BLaER1 treated with 17β-estradiol and CSF1 and Interleukin-3, amounts not matched to agents 10 nM and 100 nM (cell line): ENCODE measurements at regions not wholly inside any gene's neighbourhood (a gene's known extent, or its start where the extent isn't known, plus 50 kb on each side); places are given as distances from the start of the nearest gene placed in this dataset.

Source experiments
- H3K27ac ChIP-seq, 11 experiments: shearing (Covaris generic); formaldehyde crosslinking; 2 replicates each; pipeline ENCODE4 v1.8.1; 2022
- H3K27me3 ChIP-seq, 11 experiments: shearing (Covaris generic); formaldehyde crosslinking; 2 replicates each; pipeline ENCODE4 v1.8.1; 2022
- H3K36me3 ChIP-seq, 11 experiments: shearing (Covaris generic); formaldehyde crosslinking; 2 replicates each; pipeline ENCODE4 v1.8.1; 2022
- H3K4me1 ChIP-seq, 10 experiments: shearing (Covaris generic); formaldehyde crosslinking; 2 replicates each; pipeline ENCODE4 v1.8.1; 2022
- H3K4me2 ChIP-seq, 11 experiments: shearing (Covaris generic); formaldehyde crosslinking; 2 replicates each; pipeline ENCODE4 v1.8.1; 2022
- H3K4me3 ChIP-seq, 10 experiments: shearing (Covaris generic); formaldehyde crosslinking; 2 replicates each; pipeline ENCODE4 v1.8.1; 2022
- H3K9ac ChIP-seq, 11 experiments: shearing (Covaris generic); formaldehyde crosslinking; 2 replicates each; pipeline ENCODE4 v1.8.1; 2022
- H3K9me3 ChIP-seq, 11 experiments: shearing (Covaris generic); formaldehyde crosslinking; replicated peaks in 1 of 11; 2 replicates each; pipeline ENCODE4 v1.8.1; 2022
- H4K20me1 ChIP-seq, 11 experiments: shearing (Covaris generic); formaldehyde crosslinking; 2 replicates each; pipeline ENCODE4 v1.8.1; 2022
- Cebpa-rat ChIP-seq, 11 experiments: shearing (Covaris generic); IDR thresholded peaks; 2 replicates each; pipeline ENCODE4 v1.8.1; 2022

GRCh38 chr18:56298935-56299334 is 339.5 kb downstream of the TXNL1 start:
- H3K27ac ChIP-seq, result no peak overlapping the region
- H4K20me1 ChIP-seq, result no peaks in the 10 kb centered on the region
- no peak overlapping the region for H3K9ac ChIP-seq
- peaks cover 14 to 32% (median 20%) of the 10 kb centered on the region in 10 experiments for H3K4me1 ChIP-seq
- H3K27me3 ChIP-seq, result no peaks in the 10 kb centered on the region
- no peak for TF ChIP-seq Cebpa-rat (IDR thresholded peaks at IDR 0.05)
- H3K36me3 ChIP-seq, result no peaks in the 10 kb centered on the region
- H3K4me3 ChIP-seq, result no peak overlapping the region
- H3K4me2 ChIP-seq, result peak overlapping the region in 2 of 11 experiments; percentile 14 to 42; a peak in 3 of 22 replicates
- peaks cover 0 to 10% (median 4%) of the 10 kb centered on the region in 11 experiments; a peak in 8 of 22 replicates for H3K9me3 ChIP-seq

- H3K27ac ChIP-seq, result no peak overlapping the region
- no peaks in the 10 kb centered on the region for H3K27me3 ChIP-seq
- peaks cover 0 to 15% (median 10%) of the 10 kb centered on the region in 11 experiments; a peak in 11 of 22 replicates for H3K9me3 ChIP-seq
- no peak overlapping the region for H3K4me2 ChIP-seq
- no peak for TF ChIP-seq Cebpa-rat (IDR thresholded peaks at IDR 0.05)
- H3K36me3 ChIP-seq, result no peaks in the 10 kb centered on the region
- no peak overlapping the region for H3K4me3 ChIP-seq
- peaks cover 14 to 36% (median 23%) of the 10 kb centered on the region in 10 experiments for H3K4me1 ChIP-seq
- H3K9ac ChIP-seq, result no peak overlapping the region
- H4K20me1 ChIP-seq, result no peaks in the 10 kb centered on the region
These were observed 342.0 kb downstream of the TXNL1 start for GRCh38 chr18:56296381-56296780.

- TF ChIP-seq Cebpa-rat (IDR thresholded peaks at IDR 0.05), result no peak
These were observed 343.8 kb downstream of the TXNL1 start for GRCh38 chr18:56294484-56295183.

GRCh38 chr18:56291294-56291693 is 347.1 kb downstream of the TXNL1 start:
- peak overlapping the region in 3 of 11 experiments; percentile 9 to 72 (median 69); a peak in 5 of 22 replicates for H3K4me2 ChIP-seq
- no peak overlapping the region for H3K27ac ChIP-seq
- no peak overlapping the region for H3K4me3 ChIP-seq
- H3K9me3 ChIP-seq, result peaks cover 0 to 10% (median 0%) of the 10 kb centered on the region in 11 experiments; a peak in 8 of 22 replicates
- no peaks in the 10 kb centered on the region for H4K20me1 ChIP-seq
- H3K36me3 ChIP-seq, result no peaks in the 10 kb centered on the region
- no peaks in the 10 kb centered on the region for H3K27me3 ChIP-seq
- no peak for TF ChIP-seq Cebpa-rat (IDR thresholded peaks at IDR 0.05)
- H3K9ac ChIP-seq, result no peak overlapping the region
- peaks cover 14 to 54% (median 26%) of the 10 kb centered on the region in 10 experiments for H3K4me1 ChIP-seq

More at GRCh38 chr18:56294484-56295183, 343.8 kb downstream of the TXNL1 start:
- H3K4me1 ChIP-seq, result peaks cover 14 to 54% (median 26%) of the 10 kb centered on the region in 10 experiments
- no peaks in the 10 kb centered on the region for H3K36me3 ChIP-seq
- H3K4me3 ChIP-seq, result peak overlapping the region in 4 of 10 experiments; percentile 2 to 30 (median 19); a peak in 1 of 20 replicates
- H4K20me1 ChIP-seq, result no peaks in the 10 kb centered on the region
- peaks cover 0 to 15% (median 10%) of the 10 kb centered on the region in 11 experiments; a peak in 11 of 22 replicates for H3K9me3 ChIP-seq
- peak overlapping the region; percentile 49 to 85 (median 69) for H3K4me2 ChIP-seq
- no peak overlapping the region for H3K9ac ChIP-seq
- no peaks in the 10 kb centered on the region for H3K27me3 ChIP-seq
- peak overlapping the region in 1 of 11 experiments; percentile 13; a peak in 2 of 22 replicates for H3K27ac ChIP-seq

GRCh38 chr18:56289381-56289780 is 349.0 kb downstream of the TXNL1 start:
- Histone ChIP-seq H3K9ac (peak overlapping the region in 2 of 11 experiments; percentile 24 to 73; a peak in 3 of 22 replicates), H3K36me3 (no peaks in the 10 kb centered on the region)
- TF ChIP-seq Cebpa-rat (IDR thresholded peaks at IDR 0.05), result no peak

GRCh38 chr18:56286775-56287325 is 351.5 kb downstream of the TXNL1 start:
- Histone ChIP-seq H3K27ac (no peak overlapping the region), H3K9ac (no peak overlapping the region), H3K27me3 (no peaks in the 10 kb centered on the region), H3K4me2 (no peak overlapping the region), H4K20me1 (no peaks in the 10 kb centered on the region), H3K4me1 (peaks cover 0 to 36% (median 6%) of the 10 kb centered on the region in 10 experiments; a peak in 8 of 20 replicates), H3K4me3 (no peak overlapping the region), H3K9me3 (peaks cover 0 to 10% (median 0%) of the 10 kb centered on the region in 11 experiments; a peak in 4 of 22 replicates), H3K36me3 (no peaks in the 10 kb centered on the region)
- TF ChIP-seq Cebpa-rat (IDR thresholded peaks at IDR 0.05), result no peak

More at GRCh38 chr18:56289381-56289780, 349.0 kb downstream of the TXNL1 start:
- peak overlapping the region in 3 of 11 experiments; percentile 6 to 72 (median 69); a peak in 5 of 22 replicates for H3K4me2 ChIP-seq
- peak overlapping the region in 2 of 11 experiments; percentile 75 to 92; a peak in 4 of 22 replicates for H3K27ac ChIP-seq
- H3K4me3 ChIP-seq, result no peak overlapping the region
- no peaks in the 10 kb centered on the region for H3K27me3 ChIP-seq
- H4K20me1 ChIP-seq, result no peaks in the 10 kb centered on the region
- H3K4me1 ChIP-seq, result peaks cover 4 to 43% (median 12%) of the 10 kb centered on the region in 10 experiments
- H3K9me3 ChIP-seq, result peaks cover 0 to 10% (median 0%) of the 10 kb centered on the region in 11 experiments; a peak in 8 of 22 replicates

- no peak overlapping the region for H3K4me3 ChIP-seq
- no peak overlapping the region for H3K4me2 ChIP-seq
- TF ChIP-seq Cebpa-rat (IDR thresholded peaks at IDR 0.05), result no peak
- no peaks in the 10 kb centered on the region for H3K27me3 ChIP-seq
- no peaks in the 10 kb centered on the region for H3K36me3 ChIP-seq
- H3K9me3 ChIP-seq, result peaks cover 2 to 24% (median 4%) of the 10 kb centered on the region in 11 experiments; a peak in 17 of 22 replicates
- H3K4me1 ChIP-seq, result peaks cover 0 to 25% (median 0%) of the 10 kb centered on the region in 10 experiments; a peak in 5 of 20 replicates
- no peaks in the 10 kb centered on the region for H4K20me1 ChIP-seq
- H3K27ac ChIP-seq, result no peak overlapping the region
- no peak overlapping the region for H3K9ac ChIP-seq
These were observed 352.9 kb downstream of the TXNL1 start for GRCh38 chr18:56285387-56286065.

- Histone ChIP-seq H3K9ac (no peak overlapping the region), H3K27ac (no peak overlapping the region), H3K27me3 (no peaks in the 10 kb centered on the region), H3K4me3 (no peak overlapping the region), H3K4me2 (no peak overlapping the region), H3K4me1 (peaks cover 0 to 14% (median 0%) of the 10 kb centered on the region in 10 experiments; a peak in 4 of 20 replicates), H3K36me3 (no peaks in the 10 kb centered on the region), H3K9me3 (peaks cover 15 to 36% (median 16%) of the 10 kb centered on the region in 11 experiments), H4K20me1 (no peaks in the 10 kb centered on the region)
- no peak for TF ChIP-seq Cebpa-rat (IDR thresholded peaks at IDR 0.05)
These were observed 354.1 kb downstream of the TXNL1 start for GRCh38 chr18:56284319-56284718.

- Histone ChIP-seq H3K9me3 (peaks cover 17 to 46% (median 25%) of the 10 kb centered on the region in 11 experiments), H3K27ac (no peak overlapping the region), H4K20me1 (no peaks in the 10 kb centered on the region), H3K4me1 (peaks cover 0 to 5% (median 0%) of the 10 kb centered on the region in 10 experiments; a peak in 2 of 20 replicates), H3K9ac (no peak overlapping the region), H3K27me3 (no peaks in the 10 kb centered on the region), H3K4me2 (no peak overlapping the region), H3K4me3 (no peak overlapping the region), H3K36me3 (no peaks in the 10 kb centered on the region)
- no peak for TF ChIP-seq Cebpa-rat (IDR thresholded peaks at IDR 0.05)
These were observed 355.1 kb downstream of the TXNL1 start for GRCh38 chr18:56283316-56283715.
